ENCODE measurements at regions not wholly inside any gene's neighbourhood (a gene's known extent, or its start where the extent isn't known, plus 50 kb on each side); places are given as distances from the start of the nearest gene placed in this dataset.

GRCh38 chr3:154981201-154981600 is 98.9 kb upstream of the MME start:
- TF ChIP-seq CTCF (conservative IDR thresholded peaks at IDR 0.05; ENCODE audit: low read length), result no peak
- TF ChIP-seq EZH2phosphoT487 (IDR thresholded peaks at IDR 0.05; ENCODE audit: borderline replicate concordance), result no peak
- no peaks in the 10 kb centered on the region for H3K4me1 ChIP-seq (ENCODE audit: insufficient read depth, low read length, poor library complexity, severe bottlenecking)
- no peaks in the 10 kb centered on the region for H3K79me2 ChIP-seq (ENCODE audit: insufficient read depth, low read length)
- H3F3A ChIP-seq (ENCODE audit: low read depth), result no peaks in the 10 kb centered on the region
- no peak overlapping the region for H3K4me2 ChIP-seq (ENCODE audit: low read depth, low read length, poor library complexity, severe bottlenecking)
- H3K36me3 ChIP-seq (ENCODE audit: insufficient read depth, low read length), result no peaks in the 10 kb centered on the region
- H3K4me3 ChIP-seq (ENCODE audit: low read length, poor library complexity, severe bottlenecking), result no peak overlapping the region
- no peaks in the 10 kb centered on the region for H3K9me3 ChIP-seq (ENCODE audit: insufficient read depth, low read depth, low read length)
- no peaks in the 10 kb centered on the region for H4K20me1 ChIP-seq (ENCODE audit: insufficient read depth, low read length, poor library complexity, severe bottlenecking)
- no peaks in the 10 kb centered on the region for H3K27me3 ChIP-seq (ENCODE audit: insufficient read depth, low read length, poor library complexity, severe bottlenecking)
- no peak overlapping the region for H2AFZ ChIP-seq (ENCODE audit: low read length)
- no peak overlapping the region for H3K9ac ChIP-seq (ENCODE audit: low read depth, low read length, poor library complexity, severe bottlenecking)
- H3K9me2 ChIP-seq (replicated peaks; ENCODE audit: low read depth, low read length), result no peaks in the 10 kb centered on the region

DNA sequence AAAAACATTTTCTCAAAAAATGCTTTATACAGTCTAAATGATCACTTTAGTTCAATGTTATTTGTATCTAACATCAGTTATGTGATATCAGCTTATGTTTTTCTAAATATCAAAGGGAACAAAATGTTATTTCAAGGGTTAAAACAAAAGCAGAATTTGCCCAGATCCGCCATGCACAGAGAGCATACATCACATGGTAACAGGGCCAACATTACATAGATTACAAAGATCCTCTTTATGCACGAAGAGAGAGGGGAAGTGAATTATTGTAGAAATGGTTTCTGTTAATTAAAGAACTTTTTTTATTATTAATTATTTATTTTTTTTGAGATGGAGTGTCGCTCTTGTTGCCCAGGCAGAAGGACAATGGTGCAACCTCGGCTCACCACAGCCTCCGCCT is 100.8 kb upstream of the MME start:
- Histone ChIP-seq H3K36me3 (ENCODE audit: insufficient read depth, low read length) (no peaks in the 10 kb centered on the region), H3K9ac (ENCODE audit: low read depth, low read length, poor library complexity, severe bottlenecking) (no peak overlapping the region), H3K4me1 (ENCODE audit: insufficient read depth, low read length, poor library complexity, severe bottlenecking) (no peaks in the 10 kb centered on the region), H2AFZ (ENCODE audit: low read length) (no peak overlapping the region), H3K9me2 (replicated peaks; ENCODE audit: low read depth, low read length) (no peaks in the 10 kb centered on the region), H3K27me3 (ENCODE audit: insufficient read depth, low read length, poor library complexity, severe bottlenecking) (no peaks in the 10 kb centered on the region), H3K4me2 (ENCODE audit: low read depth, low read length, poor library complexity, severe bottlenecking) (no peak overlapping the region), H4K20me1 (ENCODE audit: insufficient read depth, low read length, poor library complexity, severe bottlenecking) (no peaks in the 10 kb centered on the region), H3K4me3 (ENCODE audit: low read length, poor library complexity, severe bottlenecking) (no peak overlapping the region), H3K9me3 (ENCODE audit: insufficient read depth, low read depth, low read length) (no peaks in the 10 kb centered on the region), H3F3A (ENCODE audit: low read depth) (no peaks in the 10 kb centered on the region), H3K79me2 (ENCODE audit: insufficient read depth, low read length) (no peaks in the 10 kb centered on the region)
- no peak for TF ChIP-seq EZH2phosphoT487 (IDR thresholded peaks at IDR 0.05; ENCODE audit: borderline replicate concordance)
- TF ChIP-seq CTCF (conservative IDR thresholded peaks at IDR 0.05; ENCODE audit: low read length), result no peak

DNA sequence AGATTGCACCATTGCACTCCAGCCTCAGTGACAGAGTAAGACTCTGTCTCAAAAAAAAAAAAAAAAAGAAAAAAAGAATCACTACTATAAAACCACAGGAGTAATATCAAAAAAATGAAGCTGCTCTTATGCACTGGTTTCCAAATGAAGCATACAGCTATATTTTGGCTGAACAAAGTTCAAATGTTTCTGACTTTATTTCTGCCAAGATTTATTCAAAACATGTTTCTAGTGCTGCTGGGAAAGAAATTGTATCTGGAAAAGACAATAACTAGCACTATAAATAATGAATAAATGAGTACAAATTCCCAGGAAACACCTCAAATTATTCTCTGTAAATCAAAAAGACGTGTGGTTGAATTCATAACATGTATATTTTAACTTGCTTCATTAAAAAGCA is 102.5 kb upstream of the MME start:
- no peak overlapping the region for H3K4me2 ChIP-seq (ENCODE audit: low read depth, low read length, poor library complexity, severe bottlenecking)
- TF ChIP-seq CTCF (conservative IDR thresholded peaks at IDR 0.05; ENCODE audit: low read length) (no peak), EZH2phosphoT487 (IDR thresholded peaks at IDR 0.05; ENCODE audit: borderline replicate concordance) (no peak)
- no peak overlapping the region for H2AFZ ChIP-seq (ENCODE audit: low read length)
- H3F3A ChIP-seq (ENCODE audit: low read depth), result no peaks in the 10 kb centered on the region
- H3K9me2 ChIP-seq (replicated peaks; ENCODE audit: low read depth, low read length), result no peaks in the 10 kb centered on the region
- no peaks in the 10 kb centered on the region for H4K20me1 ChIP-seq (ENCODE audit: insufficient read depth, low read length, poor library complexity, severe bottlenecking)
- H3K36me3 ChIP-seq (ENCODE audit: insufficient read depth, low read length), result no peaks in the 10 kb centered on the region
- no peaks in the 10 kb centered on the region for H3K27me3 ChIP-seq (ENCODE audit: insufficient read depth, low read length, poor library complexity, severe bottlenecking)
- no peaks in the 10 kb centered on the region for H3K4me1 ChIP-seq (ENCODE audit: insufficient read depth, low read length, poor library complexity, severe bottlenecking)
- no peak overlapping the region for H3K9ac ChIP-seq (ENCODE audit: low read depth, low read length, poor library complexity, severe bottlenecking)
- H3K79me2 ChIP-seq (ENCODE audit: insufficient read depth, low read length), result no peaks in the 10 kb centered on the region
- no peaks in the 10 kb centered on the region for H3K9me3 ChIP-seq (ENCODE audit: insufficient read depth, low read depth, low read length)
- no peak overlapping the region for H3K4me3 ChIP-seq (ENCODE audit: low read length, poor library complexity, severe bottlenecking)
